GM21825 (cell line): ENCODE measurements at regions not wholly inside any gene's neighbourhood (a gene's known extent, or its start where the extent isn't known, plus 50 kb on each side); places are given as distances from the start of the nearest gene placed in this dataset.

ENCODE experiments used
- ATAC-seq: cut with Tn5 transposase; IDR thresholded peaks from one replicate; pipeline ENCODE4 v1.9.1; 2021; ENCODE audit warnings: mild to moderate bottlenecking, moderate library complexity; ENCODE audit not compliant: unreplicated experiment

DNA sequence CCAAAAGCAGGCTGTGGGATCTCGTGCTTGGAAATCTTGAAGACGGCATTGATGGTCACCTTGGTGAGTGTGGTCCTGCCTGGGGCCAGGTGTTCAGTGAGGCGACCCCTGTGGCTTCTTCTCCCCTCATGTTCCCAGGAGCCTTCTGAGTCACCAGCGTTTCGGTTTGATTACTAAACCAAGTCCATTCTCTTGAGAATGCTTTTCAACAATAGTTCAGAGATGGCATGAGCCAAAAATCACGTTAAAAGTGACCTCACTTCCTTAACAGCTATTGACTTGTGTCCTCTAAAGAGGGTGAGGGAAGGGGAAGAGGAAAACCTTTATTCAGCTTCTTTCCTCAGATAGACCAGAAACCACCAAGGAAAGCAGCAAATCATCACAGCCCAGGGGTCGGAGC is 315.2 kb downstream of the GATA3 start:
- ATAC-seq, result no peak

DNA sequence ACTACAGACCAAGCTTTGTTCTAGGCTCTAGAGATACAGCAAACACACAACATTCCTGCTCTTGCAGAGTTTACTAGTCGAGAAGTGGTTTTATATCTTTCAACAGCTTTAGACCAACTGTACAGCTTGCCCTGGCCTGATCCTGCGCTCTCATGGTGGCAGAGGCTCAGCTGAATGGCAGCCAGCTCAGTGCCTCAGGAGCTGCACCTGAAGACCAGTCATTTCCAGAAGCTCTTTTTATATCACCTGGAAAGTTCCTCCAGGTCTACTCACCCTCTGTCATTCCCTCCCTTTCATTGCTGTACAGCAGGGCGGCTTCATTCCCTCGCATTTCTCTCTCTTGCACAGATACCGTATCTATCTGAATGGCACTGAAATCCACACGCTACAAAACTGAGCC is 319.8 kb downstream of the GATA3 start:
- no peak for ATAC-seq

DNA sequence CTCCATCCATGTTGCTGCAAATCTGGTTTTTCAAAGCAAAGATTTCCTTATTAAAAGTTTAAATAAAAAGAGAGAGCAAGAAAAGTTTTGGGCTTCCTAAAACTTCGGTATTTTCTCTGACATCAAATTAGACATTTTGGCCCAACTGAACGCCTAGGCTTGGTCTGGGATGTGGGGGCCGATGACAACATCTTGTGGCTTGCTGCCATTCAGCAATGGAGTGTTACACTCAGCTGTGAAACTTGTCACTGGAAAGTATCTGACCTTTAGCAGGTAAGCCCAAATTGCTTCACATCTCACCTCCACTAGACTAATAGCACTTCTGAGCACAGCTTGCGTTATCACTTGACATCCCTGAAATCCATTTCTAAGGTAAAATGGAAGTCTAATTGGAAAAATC is 320.6 kb downstream of the GATA3 start:
- ATAC-seq, result no peak

DNA sequence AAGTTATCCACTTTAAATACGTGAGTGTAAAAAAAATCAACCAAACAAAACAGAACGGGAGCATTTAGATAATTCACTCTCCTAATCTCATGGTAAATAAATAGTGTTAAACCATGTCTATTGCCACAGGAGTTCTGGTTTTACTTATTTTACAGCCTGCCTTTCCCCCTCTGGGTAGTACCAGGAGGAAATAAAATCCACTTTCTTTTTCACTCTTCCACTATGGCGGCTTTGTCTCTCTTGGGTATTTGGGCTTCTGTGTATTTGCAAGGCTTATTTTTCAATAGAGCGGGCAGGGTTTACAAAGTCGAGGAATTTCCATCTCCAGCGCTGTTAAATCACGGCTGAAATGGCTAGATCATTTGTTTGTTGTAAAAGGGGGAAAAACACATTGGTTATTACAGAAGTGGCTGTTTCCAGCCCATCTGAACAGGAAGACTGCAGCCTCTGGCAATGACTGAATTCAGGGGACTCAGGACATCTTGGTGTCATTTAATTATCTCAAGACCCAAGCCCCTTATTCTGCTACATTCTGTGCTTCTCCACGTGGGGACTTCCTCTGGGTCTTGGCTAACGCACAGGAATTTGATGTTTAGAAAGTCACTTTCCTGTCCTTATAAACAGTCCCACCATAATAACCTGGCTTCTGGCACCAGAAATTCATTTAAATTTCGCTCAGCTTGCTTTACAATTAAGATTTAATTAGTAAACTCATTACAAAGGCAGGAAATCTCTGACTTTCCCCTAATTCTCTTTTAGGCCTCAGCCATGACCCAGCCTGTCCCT is 323.9 kb downstream of the GATA3 start:
- no peak for ATAC-seq

DNA sequence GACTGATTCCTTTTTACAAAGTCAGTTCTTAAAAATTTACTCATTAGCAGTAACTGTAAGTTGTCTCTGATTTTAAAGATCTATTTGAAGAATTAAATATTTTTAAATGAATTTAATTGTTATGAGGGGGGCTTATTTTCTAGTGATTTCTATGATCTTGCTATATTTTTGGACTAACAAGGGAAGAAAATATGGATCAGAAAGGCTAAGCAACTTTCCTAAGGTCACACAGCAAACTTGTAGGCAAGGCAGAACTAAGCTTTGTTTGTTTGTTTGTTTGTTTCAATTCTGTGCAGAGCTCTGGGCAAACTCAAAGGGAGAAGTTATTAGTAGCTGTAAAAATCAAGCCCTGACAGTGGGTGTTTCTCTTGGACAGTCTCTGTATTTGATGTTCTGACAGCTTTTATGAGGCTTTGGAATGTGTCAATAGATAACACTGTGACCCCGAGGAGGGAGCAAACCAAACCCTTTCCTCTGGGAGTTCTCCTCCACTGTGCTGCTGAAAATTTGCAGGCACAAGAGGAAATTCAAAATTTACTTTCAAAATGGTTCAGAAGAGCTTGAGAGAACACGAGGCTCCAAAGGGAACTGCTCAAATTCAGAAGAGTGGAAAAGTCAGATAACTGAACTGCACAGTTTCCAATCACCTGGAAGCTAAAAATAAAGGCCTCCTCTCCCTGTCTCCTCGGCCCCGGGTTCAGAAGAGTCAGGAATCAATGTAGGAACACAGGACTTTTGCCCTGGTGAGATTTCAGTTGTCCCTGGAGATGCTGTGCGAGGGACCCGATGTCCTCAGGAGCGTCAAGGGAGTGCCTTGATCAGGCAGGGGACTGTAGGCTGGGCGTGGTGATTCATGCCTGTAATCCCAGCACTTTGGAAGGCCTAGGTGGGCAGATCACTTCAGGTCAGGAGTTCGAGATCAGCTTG is 325.7 kb downstream of the GATA3 start:
- ATAC-seq, result no peak

DNA sequence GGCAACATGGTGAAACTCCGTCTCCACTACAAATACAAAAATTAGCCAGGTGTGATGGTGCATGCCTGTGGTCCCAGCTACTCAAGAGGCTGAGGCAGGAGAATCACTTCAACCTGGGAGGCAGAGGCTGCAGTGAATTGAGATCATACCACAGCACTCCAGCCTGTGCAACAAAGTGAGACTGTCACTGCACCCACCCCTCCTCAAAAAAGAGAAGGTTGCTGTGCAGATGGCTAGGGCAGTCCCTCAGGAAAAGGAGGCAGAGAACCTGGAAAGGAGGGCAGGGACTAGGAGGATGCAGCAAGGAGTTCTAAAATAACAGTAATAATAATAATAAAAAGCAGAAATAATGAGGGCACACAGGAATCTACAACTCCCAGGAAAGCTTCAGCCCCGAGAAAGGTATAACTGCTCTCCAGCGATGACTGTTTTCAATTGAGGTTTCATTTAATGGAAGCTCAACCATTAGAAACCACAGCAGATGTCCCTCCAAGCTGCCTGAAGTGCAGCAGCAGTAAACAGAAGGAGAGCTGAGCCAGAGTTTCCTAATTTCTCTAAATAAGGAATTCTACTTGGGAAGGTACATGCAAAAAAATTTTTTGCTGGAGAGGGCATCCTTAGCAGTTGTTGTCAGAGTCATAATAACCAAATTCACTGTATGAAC is 326.5 kb downstream of the GATA3 start:
- ATAC-seq, result no peak

DNA sequence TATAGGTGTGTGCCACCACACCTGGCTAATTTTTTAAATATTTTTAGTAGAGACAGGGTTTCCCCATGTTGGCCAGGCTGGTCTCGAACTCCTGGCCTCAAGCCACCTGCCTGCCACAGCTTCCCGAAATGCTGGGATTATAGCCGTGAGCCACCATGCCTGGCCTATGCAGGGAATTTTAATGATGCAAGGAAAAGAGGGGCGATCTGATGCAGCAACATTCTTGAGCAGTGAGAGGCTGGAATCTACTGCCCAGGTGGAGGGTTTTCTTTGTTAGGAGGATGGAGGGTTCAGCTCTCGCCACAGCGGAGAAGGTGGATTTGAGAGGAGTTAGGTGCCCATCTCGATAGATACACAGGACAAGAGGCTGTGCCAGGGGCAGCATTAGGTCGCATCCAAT is 332.3 kb downstream of the GATA3 start:
- ATAC-seq, result no peak

DNA sequence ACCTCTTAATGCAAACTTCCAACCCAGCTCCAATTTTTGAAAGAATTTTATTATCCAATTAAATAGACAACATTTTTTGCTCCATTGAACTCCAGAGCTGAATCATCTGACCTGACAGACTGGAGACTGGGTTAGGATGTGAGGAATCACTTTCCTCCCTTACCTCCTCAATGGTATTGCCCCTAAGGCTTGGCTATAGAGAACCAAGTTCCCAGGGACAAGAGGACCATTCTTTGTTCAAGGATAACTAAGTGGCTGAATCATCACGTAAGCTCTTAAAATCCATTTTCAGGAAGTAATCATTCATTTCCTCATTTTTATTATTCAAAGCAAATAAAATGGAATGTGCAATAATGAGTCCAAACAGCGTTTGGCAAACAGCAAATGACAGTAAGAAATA is 335.1 kb downstream of the GATA3 start:
- no peak for ATAC-seq

DNA sequence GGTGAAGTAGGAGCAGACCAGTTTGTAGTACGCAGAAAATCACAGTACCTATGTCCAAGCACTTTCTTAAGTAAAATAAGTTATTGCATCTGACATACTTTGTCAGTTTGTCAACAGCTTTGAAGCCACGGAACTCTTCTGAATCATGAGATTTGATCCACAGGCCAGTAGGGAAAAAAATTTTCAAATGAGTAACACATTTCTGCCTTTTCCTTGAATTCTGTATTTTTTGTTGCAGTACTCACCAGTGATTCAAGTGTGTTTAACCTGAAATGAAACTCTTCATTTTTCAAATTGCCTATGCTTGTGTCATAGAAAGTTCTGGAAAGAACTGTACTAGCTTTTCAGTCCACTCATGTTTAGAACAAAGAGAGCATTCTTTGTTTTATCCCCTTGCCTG is 337.7 kb downstream of the GATA3 start:
- no peak for ATAC-seq

DNA sequence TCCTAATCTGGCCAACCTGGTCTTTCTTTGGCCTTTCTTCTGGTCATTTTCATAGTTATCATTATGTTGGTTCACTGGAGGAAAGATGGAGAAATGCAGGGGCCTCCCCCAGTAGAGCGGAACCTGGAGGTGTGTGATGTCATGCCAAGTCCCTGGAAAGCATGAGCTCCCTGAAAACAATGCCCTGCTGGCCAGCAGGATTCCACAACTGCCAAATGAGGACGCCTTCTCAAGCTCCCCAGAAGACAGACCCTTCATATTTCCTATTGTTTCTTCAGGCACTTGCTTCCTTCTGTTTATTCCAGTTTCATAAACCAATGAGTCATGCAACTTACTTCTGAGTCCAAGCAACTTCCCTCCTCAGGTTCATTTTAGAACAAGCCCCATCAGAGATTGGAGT is 339.0 kb downstream of the GATA3 start:
- ATAC-seq, result no peak

DNA sequence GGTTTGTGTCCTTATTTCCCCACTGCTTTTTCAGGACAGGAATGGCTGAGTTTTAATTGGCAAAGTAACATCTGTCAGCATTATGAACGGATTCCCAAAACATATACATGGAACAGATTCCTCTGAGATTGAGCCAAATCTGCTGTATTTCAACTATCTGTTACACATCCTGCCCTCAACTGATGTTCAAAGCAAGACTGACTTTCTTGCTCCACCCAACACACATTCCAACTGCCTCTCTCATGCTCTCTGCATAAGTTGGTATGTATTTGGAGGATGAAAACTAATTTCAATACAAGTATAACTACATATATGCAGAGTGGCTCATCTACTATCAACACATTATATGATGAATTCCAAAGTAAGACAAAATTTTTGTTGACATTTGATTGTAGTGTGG is 342.2 kb downstream of the GATA3 start:
- ATAC-seq, result no peak

DNA sequence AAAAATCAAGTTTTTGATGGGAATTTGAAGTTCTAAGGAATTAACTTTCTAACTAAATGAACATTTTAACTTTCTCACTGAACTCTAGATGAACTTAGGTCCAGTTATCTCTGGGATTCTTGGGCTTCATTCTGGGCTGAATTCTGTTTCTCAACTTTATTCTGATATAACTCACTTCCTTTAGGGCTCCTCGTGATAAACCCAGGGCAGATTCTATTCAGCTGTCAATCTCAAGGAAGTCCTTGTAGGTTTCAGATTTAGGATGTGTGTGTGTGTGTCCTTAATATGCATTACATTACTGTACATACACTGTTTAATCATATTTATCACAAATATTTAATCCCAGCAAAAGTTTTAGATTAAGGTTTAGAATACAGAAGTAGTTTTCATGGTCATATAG is 344.3 kb downstream of the GATA3 start:
- ATAC-seq, result no peak

DNA sequence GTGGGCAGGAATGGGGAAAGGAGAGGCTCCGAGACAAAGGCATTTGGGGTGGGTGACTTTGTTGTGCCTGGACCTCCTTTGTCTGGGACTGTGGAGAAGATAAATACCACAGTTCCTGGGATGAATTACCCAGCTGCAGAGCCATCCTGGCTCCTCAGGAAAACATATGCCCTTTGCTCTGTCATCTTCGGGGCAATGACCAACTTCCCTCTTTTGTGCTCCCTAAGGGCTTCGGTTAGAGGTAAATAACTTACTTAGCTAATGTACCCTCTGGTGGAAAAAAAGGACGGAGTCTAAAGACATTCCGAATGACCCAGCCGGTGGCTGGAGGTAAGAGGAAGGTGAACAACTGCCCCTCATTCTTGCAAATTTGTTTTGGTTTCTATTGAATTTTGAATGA is 345.7 kb downstream of the GATA3 start:
- no peak for ATAC-seq

DNA sequence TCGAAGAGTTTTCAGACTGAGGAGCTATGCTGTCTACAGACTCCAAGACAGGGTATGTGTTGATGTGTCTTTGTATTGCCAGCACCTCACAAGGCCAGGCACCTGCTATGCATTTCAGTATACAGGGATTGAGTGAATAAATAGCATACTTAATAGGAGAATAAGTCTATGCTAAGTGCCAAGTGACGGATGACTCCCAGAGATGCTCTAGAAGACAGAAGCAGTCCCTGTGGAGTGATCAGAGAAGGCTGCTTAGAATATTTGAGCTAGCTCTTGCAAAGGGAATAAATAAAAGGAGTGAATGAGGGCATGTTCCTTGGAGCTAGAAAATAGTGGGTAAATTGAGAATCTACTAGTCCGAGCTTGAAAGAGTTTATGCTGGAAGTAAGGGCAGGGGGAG is 346.4 kb downstream of the GATA3 start:
- no peak for ATAC-seq

DNA sequence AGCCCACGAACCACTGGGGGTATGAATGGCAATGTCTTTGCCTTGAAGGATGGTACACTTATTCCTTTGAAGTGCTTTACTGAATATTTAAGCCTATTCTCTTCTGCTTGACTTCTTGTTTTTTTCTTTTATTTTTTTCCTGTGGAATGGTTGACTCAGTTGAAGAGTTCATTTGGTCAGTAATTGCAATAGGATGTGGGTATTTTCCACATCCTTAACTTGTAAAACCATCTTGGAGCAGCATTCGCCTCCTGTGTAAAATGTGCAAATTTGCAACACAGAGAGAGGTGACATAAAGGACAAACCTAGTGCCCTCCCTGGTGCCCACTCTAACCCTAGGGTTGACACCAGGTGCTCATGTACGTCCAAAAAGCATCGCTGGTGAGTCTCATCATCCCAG is 347.0 kb downstream of the GATA3 start:
- ATAC-seq, result no peak

DNA sequence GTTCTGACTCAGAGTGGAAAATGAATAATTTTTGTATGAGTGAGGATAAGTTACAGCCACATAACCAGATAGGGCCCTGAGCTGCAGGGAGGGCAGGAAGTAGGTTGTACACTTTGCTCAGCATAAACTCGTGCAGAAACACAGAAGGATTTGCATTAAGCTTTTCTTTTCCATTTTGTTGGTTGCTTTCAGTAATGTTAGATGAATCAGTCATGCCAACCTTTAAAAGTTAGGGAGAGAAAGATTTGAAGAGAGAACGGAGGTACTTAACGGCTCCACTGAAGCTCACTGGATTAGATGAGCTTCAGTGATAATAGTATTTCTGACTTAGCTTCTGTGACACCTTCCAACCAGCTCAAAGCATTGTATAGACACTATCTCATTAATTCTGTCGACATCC is 348.1 kb downstream of the GATA3 start:
- no peak for ATAC-seq

DNA sequence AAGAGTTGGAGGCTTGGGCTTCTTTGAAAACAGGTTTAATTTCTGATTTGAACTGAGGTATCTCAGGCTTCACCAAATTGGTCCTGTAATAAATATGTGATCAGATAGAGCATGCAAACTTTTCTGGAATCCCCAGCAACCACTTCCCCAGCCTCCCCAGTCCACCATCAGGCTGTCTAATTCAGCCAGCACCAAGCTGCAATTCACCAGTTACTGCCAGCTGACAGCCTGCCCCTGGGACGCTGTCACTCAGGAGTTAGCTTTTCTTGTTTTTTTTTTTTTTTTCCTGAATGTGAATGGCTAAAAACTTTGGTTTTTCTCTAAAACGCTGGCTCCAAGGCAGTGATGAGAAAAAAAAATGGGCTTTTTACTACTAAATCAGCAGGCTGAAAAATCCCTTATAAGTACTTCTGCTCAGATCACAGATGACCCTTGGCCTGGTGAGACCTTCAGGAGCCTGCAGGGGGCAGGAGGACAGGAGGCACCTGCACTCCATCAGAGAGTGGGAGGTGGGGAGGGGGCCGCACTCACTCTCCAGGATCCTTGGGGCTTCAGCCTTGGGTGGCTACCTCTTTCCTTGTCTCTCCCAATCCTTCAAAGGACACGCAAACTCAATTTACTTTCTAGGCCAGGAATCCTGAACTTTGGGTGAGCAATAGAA is 349.4 kb downstream of the GATA3 start:
- ATAC-seq, result no peak

DNA sequence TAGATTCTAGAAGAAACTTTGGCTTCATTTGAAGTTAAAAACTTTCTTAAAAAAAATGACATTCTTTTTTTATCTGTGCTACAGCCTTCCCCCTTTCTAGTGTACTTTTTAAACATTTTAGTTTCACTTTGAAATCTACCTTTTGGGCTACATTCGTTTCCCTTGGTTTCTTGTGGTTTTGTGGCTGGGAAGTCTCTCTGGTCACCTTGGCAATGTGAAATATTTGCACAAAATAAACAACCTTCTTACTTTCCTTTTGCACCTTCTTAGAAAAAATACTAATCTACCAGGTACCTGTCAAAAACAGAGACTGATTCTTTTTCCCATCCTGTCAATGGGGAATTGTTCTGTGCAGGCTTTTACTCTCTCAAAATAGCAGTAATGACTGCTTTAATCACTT is 350.2 kb downstream of the GATA3 start:
- ATAC-seq, result peak; percentile 77

DNA sequence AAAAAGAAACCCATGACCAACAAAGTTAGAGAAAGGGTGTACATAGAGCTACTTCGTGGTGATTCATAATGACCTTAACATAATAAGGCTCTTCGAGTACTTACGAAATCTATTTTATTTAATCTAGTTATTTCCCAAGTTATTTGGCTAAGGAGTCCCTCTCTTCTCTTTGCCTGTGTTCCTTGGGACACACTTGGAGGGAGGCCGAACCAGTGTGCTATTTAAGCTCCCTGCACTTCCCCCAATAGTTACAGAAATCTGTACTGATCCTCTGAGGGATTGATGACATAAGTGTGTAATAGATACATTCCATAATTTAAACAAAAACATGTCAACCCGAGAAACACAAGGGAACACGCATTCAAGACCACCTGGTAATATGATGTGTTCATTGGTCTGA is 351.1 kb downstream of the GATA3 start:
- no peak for ATAC-seq

DNA sequence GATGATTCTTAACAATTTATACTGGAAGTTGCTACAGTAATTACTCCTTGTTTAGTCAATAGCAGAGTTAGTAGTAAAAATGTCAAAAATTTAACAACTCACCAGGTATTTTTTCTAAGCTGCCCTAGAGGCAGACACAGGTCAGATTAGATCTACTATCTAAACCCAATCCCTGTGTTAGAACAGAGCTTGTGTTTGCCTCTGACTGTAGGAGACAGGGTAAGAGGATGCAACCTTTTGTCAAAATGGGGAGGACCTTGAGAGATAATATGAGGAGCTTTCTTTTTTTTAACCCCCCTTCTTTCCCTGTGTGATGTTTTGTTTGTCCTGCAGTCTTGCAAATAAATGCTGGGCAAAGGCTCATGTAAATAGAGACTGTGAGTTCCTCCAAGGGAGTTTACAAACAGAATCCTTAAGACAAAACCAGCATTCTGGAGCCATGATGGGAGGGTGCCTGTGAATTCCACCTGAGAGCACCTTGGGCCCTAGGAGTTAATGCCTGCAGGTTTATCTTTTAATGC is 353.1 kb downstream of the GATA3 start:
- ATAC-seq, result no peak

DNA sequence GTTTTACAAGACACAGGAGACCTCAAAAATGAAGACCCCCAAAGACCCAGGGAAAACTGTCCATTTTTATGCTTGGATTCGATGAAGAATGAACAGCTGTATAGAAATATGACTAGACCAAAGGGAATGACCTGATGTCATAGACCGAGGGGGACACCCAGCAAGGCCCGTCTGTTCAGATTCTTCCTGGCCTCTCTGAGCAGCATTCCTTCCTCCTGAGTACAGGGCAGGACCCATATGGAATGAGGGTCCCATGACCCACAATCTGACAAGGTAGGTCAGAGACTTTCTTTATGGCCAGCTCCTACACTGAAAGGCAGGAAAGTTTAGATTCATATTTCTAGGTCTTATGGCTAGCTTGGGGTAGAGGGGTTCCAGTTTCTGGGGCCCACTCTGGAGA is 356.0 kb downstream of the GATA3 start:
- ATAC-seq, result no peak
